ENCODE measurements at regions not wholly inside any gene's neighbourhood (a gene's known extent, or its start where the extent isn't known, plus 50 kb on each side); places are given as distances from the start of the nearest gene placed in this dataset.

DNA sequence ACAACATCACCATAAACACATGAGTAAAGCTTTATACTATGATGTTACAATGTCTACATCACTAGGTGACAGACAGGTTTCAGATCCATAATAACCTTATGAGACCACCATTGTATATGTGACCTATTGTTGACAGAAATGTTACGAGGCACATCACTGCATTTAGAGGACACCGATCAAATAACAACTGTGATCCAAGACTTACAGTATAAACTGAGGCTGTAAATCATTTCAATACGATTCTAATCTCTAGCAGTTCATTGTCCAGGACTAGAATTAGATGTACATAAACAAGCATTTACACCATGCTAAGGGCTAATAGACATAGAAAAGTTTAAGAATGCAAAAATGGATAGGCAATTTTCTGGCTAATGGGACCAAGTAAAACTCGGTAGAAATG is 491.9 kb upstream of the ROBO1 start:
- no peak for DNase-seq (ENCODE audit: low read depth in 1 of 2, low spot score in 2 of 2)
- H3K27me3 ChIP-seq (replicated peaks): no peaks in the 10 kb centered on the region
- H3K4me3 ChIP-seq: no peak overlapping the region
- H3K4me1 ChIP-seq (replicated peaks): peaks cover 5% of the 10 kb centered on the region; the same call in 1 of the 2 replicates
- H3K36me3 ChIP-seq: no peaks in the 10 kb centered on the region
- no peaks in the 10 kb centered on the region for H3K9me3 ChIP-seq (replicated peaks)
- H3K27ac ChIP-seq: no peak overlapping the region

DNA sequence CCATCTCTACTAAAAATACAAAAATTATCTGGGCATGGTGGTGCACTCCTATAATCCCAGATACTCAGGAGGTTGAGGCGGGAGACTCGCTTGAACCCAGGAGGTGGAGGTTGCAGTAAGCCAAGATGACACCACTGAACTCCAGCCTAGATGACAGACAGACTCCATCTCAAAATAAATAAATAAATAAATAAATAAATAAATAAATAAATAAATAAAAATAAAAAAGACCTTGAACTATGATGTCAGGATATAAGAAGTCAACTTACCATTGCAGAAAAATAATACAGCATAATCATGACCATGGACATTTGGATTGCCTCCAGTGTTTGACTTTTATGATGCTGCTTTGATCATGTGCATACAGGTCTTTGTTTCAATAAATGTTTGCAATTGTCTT is 484.3 kb upstream of the ROBO1 start:
- DNase-seq (ENCODE audit: low read depth in 1 of 2, low spot score in 2 of 2): no peak
- Histone ChIP-seq H3K4me1 (replicated peaks) (no peaks in the 10 kb centered on the region), H3K4me3 (no peak overlapping the region), H3K9me3 (replicated peaks) (no peaks in the 10 kb centered on the region), H3K27ac (no peak overlapping the region), H3K27me3 (replicated peaks) (no peaks in the 10 kb centered on the region), H3K36me3 (no peaks in the 10 kb centered on the region)

- DNase-seq (ENCODE audit: low read depth in 1 of 2, low spot score in 2 of 2): no peak
- H3K4me3 ChIP-seq: no peak overlapping the region
- no peaks in the 10 kb centered on the region for H3K36me3 ChIP-seq
- no peaks in the 10 kb centered on the region for H3K4me1 ChIP-seq (replicated peaks)
- H3K27ac ChIP-seq: no peak overlapping the region
- no peaks in the 10 kb centered on the region for H3K27me3 ChIP-seq (replicated peaks)
- no peaks in the 10 kb centered on the region for H3K9me3 ChIP-seq (replicated peaks)
Measured at GRCh38 chr3:80247766-80248165, 480.0 kb upstream of the ROBO1 start.

DNA sequence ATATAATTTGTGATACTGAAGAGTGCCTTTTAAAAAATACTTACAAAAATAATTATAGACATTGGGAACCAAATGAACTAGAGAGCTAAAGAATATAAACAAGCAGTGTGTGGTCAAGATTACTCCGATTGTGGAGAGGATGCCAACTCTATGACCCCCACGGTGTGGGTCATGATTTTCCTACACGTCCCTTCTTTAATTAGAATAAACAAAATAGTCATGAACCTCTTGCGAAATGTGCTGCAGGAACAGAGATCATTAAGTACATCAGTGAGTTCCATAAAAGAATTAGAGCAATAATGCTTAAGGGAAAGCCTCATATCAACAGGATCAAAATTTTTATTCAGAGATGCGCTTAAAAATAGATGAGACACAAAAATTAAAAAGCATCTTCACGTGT is 476.6 kb upstream of the ROBO1 start:
- Histone ChIP-seq H3K36me3 (no peaks in the 10 kb centered on the region), H3K4me3 (no peak overlapping the region), H3K4me1 (replicated peaks) (no peaks in the 10 kb centered on the region), H3K9me3 (replicated peaks) (no peaks in the 10 kb centered on the region), H3K27ac (no peak overlapping the region), H3K27me3 (replicated peaks) (no peaks in the 10 kb centered on the region)
- DNase-seq (ENCODE audit: low read depth in 1 of 2, low spot score in 2 of 2): peak in 1 of 2 experiments; percentile 19

DNA sequence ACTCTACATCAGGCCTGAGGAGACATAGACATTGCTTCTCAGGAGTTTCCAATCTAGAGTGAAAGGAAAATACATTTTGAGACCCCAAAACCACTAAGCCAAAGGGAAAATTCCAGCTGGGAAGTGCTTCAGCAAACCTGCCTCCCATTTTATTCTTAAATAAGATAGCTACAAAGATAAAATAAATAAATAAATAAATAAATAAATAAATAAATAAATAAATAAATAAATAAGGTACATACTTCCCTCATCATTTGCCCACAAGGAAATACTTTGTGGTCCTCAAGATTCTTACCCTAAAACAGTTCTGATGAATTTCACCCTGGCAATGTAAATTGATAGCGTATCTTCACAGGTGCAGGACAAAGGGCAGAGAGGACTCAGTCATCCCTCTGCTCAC is 474.0 kb upstream of the ROBO1 start:
- H3K4me3 ChIP-seq: no peak overlapping the region
- no peak for DNase-seq (ENCODE audit: low read depth in 1 of 2, low spot score in 2 of 2)
- no peak overlapping the region for H3K27ac ChIP-seq
- H3K27me3 ChIP-seq (replicated peaks): no peaks in the 10 kb centered on the region
- no peaks in the 10 kb centered on the region for H3K4me1 ChIP-seq (replicated peaks)
- no peaks in the 10 kb centered on the region for H3K36me3 ChIP-seq
- H3K9me3 ChIP-seq (replicated peaks): no peaks in the 10 kb centered on the region

- no peaks in the 10 kb centered on the region for H3K27me3 ChIP-seq (replicated peaks)
- no peak for DNase-seq (ENCODE audit: low read depth in 1 of 2, low spot score in 2 of 2)
- H3K9me3 ChIP-seq (replicated peaks): no peaks in the 10 kb centered on the region
- H3K4me3 ChIP-seq: no peak overlapping the region
- no peaks in the 10 kb centered on the region for H3K36me3 ChIP-seq
- H3K27ac ChIP-seq: no peak overlapping the region
- no peaks in the 10 kb centered on the region for H3K4me1 ChIP-seq (replicated peaks)
Measured at GRCh38 chr3:80239301-80239700, 471.5 kb upstream of the ROBO1 start.

DNA sequence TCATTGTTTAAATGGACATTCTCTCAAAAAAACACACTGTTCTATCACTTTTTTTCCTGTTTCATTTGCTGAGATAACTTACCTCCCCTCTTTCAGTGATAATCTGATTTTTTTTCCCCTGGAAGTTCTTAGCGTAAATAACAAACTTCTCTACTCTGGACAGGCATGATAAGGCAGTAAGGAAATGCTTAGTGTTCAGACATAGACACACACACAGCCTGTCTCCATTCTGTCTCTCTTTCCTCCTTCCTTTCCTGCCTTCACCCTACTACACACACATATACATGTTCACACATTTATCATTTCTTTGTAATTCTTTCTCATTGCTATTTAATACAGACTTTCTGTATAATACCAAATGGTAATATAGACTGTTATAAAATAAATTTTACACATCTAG is 470.8 kb upstream of the ROBO1 start:
- no peak overlapping the region for H3K27ac ChIP-seq
- H3K4me3 ChIP-seq: no peak overlapping the region
- DNase-seq (ENCODE audit: low read depth in 1 of 2, low spot score in 2 of 2): no peak
- H3K4me1 ChIP-seq (replicated peaks): no peaks in the 10 kb centered on the region
- H3K27me3 ChIP-seq (replicated peaks): no peaks in the 10 kb centered on the region
- no peaks in the 10 kb centered on the region for H3K36me3 ChIP-seq
- no peaks in the 10 kb centered on the region for H3K9me3 ChIP-seq (replicated peaks)

GRCh38 chr3:80238152-80238551 is 470.4 kb upstream of the ROBO1 start:
- H3K9me3 ChIP-seq (replicated peaks): no peaks in the 10 kb centered on the region
- H3K4me3 ChIP-seq: no peak overlapping the region
- H3K27me3 ChIP-seq (replicated peaks): no peaks in the 10 kb centered on the region
- no peaks in the 10 kb centered on the region for H3K36me3 ChIP-seq
- peaks cover 1% of the 10 kb centered on the region; the same call in 1 of the 2 replicates for H3K4me1 ChIP-seq (replicated peaks)
- DNase-seq (ENCODE audit: low read depth in 1 of 2, low spot score in 2 of 2): no peak
- no peak overlapping the region for H3K27ac ChIP-seq

DNA sequence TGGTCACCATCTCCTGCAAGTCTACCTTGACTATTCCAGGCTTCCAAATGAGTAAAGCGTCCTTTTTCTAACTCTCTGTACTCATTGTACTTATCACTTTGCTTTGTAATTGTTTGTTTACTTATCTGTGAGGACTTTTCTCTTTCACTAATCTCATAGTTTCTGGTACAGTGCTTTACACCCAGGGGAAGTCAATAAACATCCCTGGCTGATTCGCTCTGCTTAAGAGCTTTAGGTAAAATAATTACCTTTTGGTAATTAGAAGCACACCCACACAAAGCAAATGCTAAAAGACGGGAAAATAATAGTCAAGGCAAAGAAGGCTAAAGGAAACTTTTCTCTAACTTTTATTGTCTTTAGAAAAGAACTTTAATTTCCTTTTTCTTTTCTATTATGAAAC is 466.9 kb upstream of the ROBO1 start:
- no peak overlapping the region for H3K4me3 ChIP-seq
- no peak overlapping the region for H3K27ac ChIP-seq
- H3K4me1 ChIP-seq (replicated peaks): peaks cover 5% of the 10 kb centered on the region; the same call in 1 of the 2 replicates
- H3K36me3 ChIP-seq: no peaks in the 10 kb centered on the region
- DNase-seq (ENCODE audit: low read depth in 1 of 2, low spot score in 2 of 2): no peak
- no peaks in the 10 kb centered on the region for H3K9me3 ChIP-seq (replicated peaks)
- no peaks in the 10 kb centered on the region for H3K27me3 ChIP-seq (replicated peaks)

DNA sequence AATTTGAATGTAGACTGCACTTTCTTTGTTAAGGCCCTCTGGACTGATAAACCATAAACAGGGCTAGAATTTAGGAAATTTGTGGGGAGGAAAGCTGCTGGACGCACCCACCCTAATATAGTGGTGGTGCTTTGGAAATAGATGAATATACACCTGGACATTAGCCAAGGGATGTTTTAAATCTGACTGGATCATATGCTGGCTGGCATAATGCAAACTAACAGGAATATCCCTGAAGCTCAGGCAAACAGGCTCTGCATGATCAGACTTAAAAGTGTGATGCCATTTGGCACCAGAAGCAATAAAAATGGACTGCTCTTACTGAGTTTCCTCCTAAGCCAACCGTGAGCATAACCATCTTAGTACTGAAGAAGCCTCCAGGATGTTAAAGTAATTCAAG is 465.8 kb upstream of the ROBO1 start:
- Histone ChIP-seq H3K4me3 (no peak overlapping the region), H3K4me1 (replicated peaks) (peaks cover 5% of the 10 kb centered on the region; the same call in 1 of the 2 replicates), H3K27me3 (replicated peaks) (no peaks in the 10 kb centered on the region), H3K27ac (no peak overlapping the region), H3K36me3 (no peaks in the 10 kb centered on the region), H3K9me3 (replicated peaks) (no peaks in the 10 kb centered on the region)
- DNase-seq (ENCODE audit: low read depth in 1 of 2, low spot score in 2 of 2): no peak

DNA sequence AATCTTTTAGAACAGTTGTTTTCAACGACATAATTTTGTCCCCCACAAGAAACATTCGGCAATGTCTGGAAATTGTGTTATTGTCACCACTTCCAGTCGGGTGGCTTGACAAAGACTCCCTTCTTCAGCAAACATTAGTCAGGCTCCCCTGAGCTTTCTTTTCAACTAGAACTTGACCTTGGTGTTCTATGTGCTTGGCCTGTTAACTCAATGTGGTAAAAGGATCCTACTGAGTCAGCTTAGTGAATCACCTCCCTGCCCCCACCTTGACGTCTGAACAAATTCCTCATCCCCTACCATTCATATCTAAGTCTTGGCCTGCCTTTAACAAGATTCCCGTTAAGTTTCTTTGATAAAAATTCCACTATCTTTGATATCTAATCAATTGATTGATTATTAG is 465.0 kb upstream of the ROBO1 start:
- no peaks in the 10 kb centered on the region for H3K27me3 ChIP-seq (replicated peaks)
- peaks cover 5% of the 10 kb centered on the region; the same call in 1 of the 2 replicates for H3K4me1 ChIP-seq (replicated peaks)
- H3K36me3 ChIP-seq: no peaks in the 10 kb centered on the region
- no peak overlapping the region for H3K4me3 ChIP-seq
- 0 out of 2 replicates have a peak overlapping the region, but pooled peaks have one; percentile 18 for H3K27ac ChIP-seq
- peak; percentile 52 to 56 for DNase-seq (ENCODE audit: low read depth in 1 of 2, low spot score in 2 of 2)
- no peaks in the 10 kb centered on the region for H3K9me3 ChIP-seq (replicated peaks)

- Histone ChIP-seq H3K4me3 (no peak overlapping the region), H3K27me3 (replicated peaks) (no peaks in the 10 kb centered on the region), H3K36me3 (no peaks in the 10 kb centered on the region), H3K9me3 (replicated peaks) (no peaks in the 10 kb centered on the region), H3K4me1 (replicated peaks) (peaks cover 5% of the 10 kb centered on the region; the same call in 1 of the 2 replicates), H3K27ac (no peak overlapping the region)
- no peak for DNase-seq (ENCODE audit: low read depth in 1 of 2, low spot score in 2 of 2)
Measured at GRCh38 chr3:80230962-80231361, 463.2 kb upstream of the ROBO1 start.

DNA sequence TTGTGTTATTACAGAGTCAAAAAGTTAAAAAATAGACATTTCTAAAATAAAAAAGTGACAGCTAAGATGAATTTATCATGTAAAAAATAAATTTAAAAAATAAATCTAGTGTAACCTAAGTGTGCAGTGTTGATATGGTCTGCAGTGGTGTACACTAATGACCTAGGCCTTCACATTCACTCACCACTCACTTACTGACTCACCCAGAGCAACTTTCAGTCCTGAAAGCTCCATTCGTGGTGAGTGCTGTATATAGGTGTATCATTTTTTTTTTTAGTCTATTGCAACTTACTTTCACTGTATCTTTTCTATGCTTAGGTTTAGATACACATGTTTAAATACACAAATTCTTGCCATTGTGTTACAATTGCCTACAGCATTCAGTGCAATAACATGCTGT is 459.4 kb upstream of the ROBO1 start:
- DNase-seq (ENCODE audit: low read depth in 1 of 2, low spot score in 2 of 2): no peak
- Histone ChIP-seq H3K27me3 (replicated peaks) (no peaks in the 10 kb centered on the region), H3K4me3 (no peak overlapping the region), H3K4me1 (replicated peaks) (no peaks in the 10 kb centered on the region), H3K27ac (no peak overlapping the region), H3K9me3 (replicated peaks) (no peaks in the 10 kb centered on the region), H3K36me3 (no peaks in the 10 kb centered on the region)

GRCh38 chr3:80215191-80215590 is 447.4 kb upstream of the ROBO1 start:
- Histone ChIP-seq H3K4me3 (no peak overlapping the region), H3K27ac (no peak overlapping the region), H3K27me3 (replicated peaks) (no peaks in the 10 kb centered on the region), H3K4me1 (replicated peaks) (no peaks in the 10 kb centered on the region), H3K9me3 (replicated peaks) (no peaks in the 10 kb centered on the region), H3K36me3 (no peaks in the 10 kb centered on the region)
- DNase-seq (ENCODE audit: low read depth in 1 of 2, low spot score in 2 of 2): no peak

DNA sequence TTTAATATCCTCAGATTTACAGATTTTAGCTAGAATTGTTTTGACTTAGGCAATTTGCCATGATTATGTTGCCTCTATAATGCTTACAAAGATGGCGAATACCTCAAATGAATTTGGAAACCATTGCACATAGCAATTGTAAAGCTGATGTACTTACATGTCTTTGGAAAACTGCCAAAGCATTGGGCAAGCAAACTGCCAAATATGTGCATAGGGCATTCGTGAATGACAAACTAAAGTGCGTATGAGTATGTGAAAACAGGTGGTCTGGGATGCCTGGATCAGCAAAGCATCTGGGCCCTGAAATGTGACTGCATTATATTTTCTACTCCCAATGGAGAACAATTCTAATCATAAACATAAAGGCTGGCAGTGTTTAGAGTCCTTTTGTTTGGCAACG is 445.3 kb upstream of the ROBO1 start:
- Histone ChIP-seq H3K36me3 (no peaks in the 10 kb centered on the region), H3K4me1 (replicated peaks) (no peaks in the 10 kb centered on the region), H3K9me3 (replicated peaks) (no peaks in the 10 kb centered on the region), H3K4me3 (no peak overlapping the region), H3K27ac (no peak overlapping the region), H3K27me3 (replicated peaks) (no peaks in the 10 kb centered on the region)
- no peak for DNase-seq (ENCODE audit: low read depth in 1 of 2, low spot score in 2 of 2)
